CD14-positive monocyte (primary cell): ENCODE measurements at regions not wholly inside any gene's neighbourhood (a gene's known extent, or its start where the extent isn't known, plus 50 kb on each side); places are given as distances from the start of the nearest gene placed in this dataset.
A peak's percentile ranks its signal among the peaks of the same experiment; 100 is the strongest.

Source experiments
- DNase-seq, 3 donors: peaks; one replicate each; pipeline ENCODE4 v3.0.0-alpha.2; 2011 to 2022
- H2AFZ ChIP-seq: 2 replicates; pipeline ENCODE4 v1.6.0; 2012; ENCODE audit warnings: mild to moderate bottlenecking, low read depth, low read length, inconsistent platforms; ENCODE audit not compliant: insufficient read depth, poor library complexity, severe bottlenecking
- H3K27ac ChIP-seq, 2 donors: 1 replicate in 1 of 2; 2 replicates in 1 of 2; pipeline ENCODE4 v1.5.1; 2012 to 2013; ENCODE audit warnings: low read length in 2 of 2, control low read depth in 1 of 2, inconsistent platforms in 1 of 2, low read depth in 1 of 2, mild to moderate bottlenecking in 1 of 2
- H3K27me3 ChIP-seq, 2 donors: one replicate each; pipeline versions ENCODE4 v1.6.0 to v1.6.1; 2011 to 2013; ENCODE audit warnings: low read length in 2 of 2; ENCODE audit not compliant: control insufficient read depth in 2 of 2, insufficient read depth in 2 of 2
- H3K36me3 ChIP-seq, 2 donors: replicated peaks in 1 of 2; 1 replicate in 1 of 2; 2 replicates in 1 of 2; pipeline versions ENCODE4 v1.5.1 to v1.6.1; 2012 to 2013; ENCODE audit warnings: low read length in 2 of 2, control low read depth in 1 of 2, inconsistent platforms in 1 of 2, mild to moderate bottlenecking in 1 of 2; ENCODE audit not compliant: insufficient read depth in 2 of 2, control insufficient read depth in 1 of 2
- H3K4me1 ChIP-seq, 2 donors: 1 replicate in 1 of 2; 2 replicates in 1 of 2; pipeline versions ENCODE4 v1.5.1 to v1.6.1; 2012 to 2013; ENCODE audit warnings: low read length in 2 of 2, control low read depth in 1 of 2, inconsistent platforms in 1 of 2, mild to moderate bottlenecking in 1 of 2, moderate library complexity in 1 of 2; ENCODE audit not compliant: insufficient read depth in 2 of 2, control insufficient read depth in 1 of 2
- H3K4me2 ChIP-seq: replicated peaks from 2 replicates; pipeline ENCODE3; 2012; ENCODE audit warnings: low read length, moderate library complexity, mild to moderate bottlenecking; ENCODE audit not compliant: poor library complexity, severe bottlenecking; ENCODE audit errors: extremely low read depth
- H3K4me3 ChIP-seq, 3 experiments: fragments of 200-600 bp in 1 of 3; sonication (generic) in 1 of 3; replicated peaks in 1 of 3; 1 replicate in 2 of 3; 2 replicates in 1 of 3; pipeline ENCODE4 v1.5.1; 2011 to 2013; ENCODE audit warnings: low read length in 3 of 3, mild to moderate bottlenecking in 3 of 3, control low read depth in 2 of 3, low read depth in 2 of 3, inconsistent platforms in 1 of 3, moderate library complexity in 1 of 3
- H3K79me2 ChIP-seq: 2 replicates; pipeline ENCODE4 v1.6.0; 2012; ENCODE audit warnings: mild to moderate bottlenecking, control low read depth, inconsistent platforms, low read length, moderate library complexity; ENCODE audit not compliant: insufficient read depth
- H3K9ac ChIP-seq: 2 replicates; pipeline ENCODE4 v1.6.0; 2017; ENCODE audit warnings: low read length, mild to moderate bottlenecking; ENCODE audit not compliant: insufficient read depth, poor library complexity, severe bottlenecking
- H3K9me3 ChIP-seq, 2 donors: replicated peaks in 1 of 2; 1 replicate in 1 of 2; 2 replicates in 1 of 2; pipeline versions ENCODE4 v1.5.1 to v1.6.1; 2012 to 2013; ENCODE audit warnings: low read length in 2 of 2, control low read depth in 1 of 2; ENCODE audit not compliant: control insufficient read depth in 1 of 2, insufficient read depth in 1 of 2
- H4K20me1 ChIP-seq: 2 replicates; pipeline ENCODE4 v1.6.0; 2012; ENCODE audit warnings: mild to moderate bottlenecking, low read length, control low read depth, moderate library complexity; ENCODE audit not compliant: insufficient read depth
- H3K27ac Mint-ChIP-seq, 7 donors: one replicate each; pipeline ENCODE4 v1.8.0; 2020; ENCODE audit warnings: mild to moderate bottlenecking in 7 of 7, mixed read lengths in 7 of 7, moderate library complexity in 6 of 7, inconsistent platforms in 2 of 7
- H3K27me3 Mint-ChIP-seq, 3 donors: one replicate each; pipeline ENCODE4 v1.8.0; 2021 to 2022; ENCODE audit warnings: low read depth in 3 of 3, mild to moderate bottlenecking in 3 of 3, mixed read lengths in 3 of 3, moderate library complexity in 3 of 3, inconsistent platforms in 1 of 3
- H3K36me3 Mint-ChIP-seq, 2 donors: one replicate each; pipeline ENCODE4 v1.8.0; 2020; ENCODE audit warnings: mixed read lengths in 2 of 2, inconsistent platforms in 1 of 2, mild to moderate bottlenecking in 1 of 2
- H3K4me1 Mint-ChIP-seq: one replicate; pipeline ENCODE4 v1.8.0; 2020; ENCODE audit warnings: mild to moderate bottlenecking, mixed read lengths
- H3K4me3 Mint-ChIP-seq, 2 donors: one replicate each; pipeline ENCODE4 v1.8.0; 2020; ENCODE audit warnings: mild to moderate bottlenecking in 2 of 2, mixed read lengths in 2 of 2, moderate library complexity in 1 of 2
- H3K9me3 Mint-ChIP-seq, 7 donors: one replicate each; pipeline ENCODE4 v1.8.0; 2020 to 2022; ENCODE audit warnings: mixed read lengths in 7 of 7, mild to moderate bottlenecking in 6 of 7, moderate library complexity in 6 of 7, inconsistent platforms in 2 of 7
- CTCF ChIP-seq: fragments of 200-600 bp; IDR thresholded peaks from one replicate; pipeline ENCODE4 v1.8.0; 2022; ENCODE audit warnings: antibody characterized with exemption, mild to moderate bottlenecking
- WGBS: methylation state at CpG from one replicate; pipeline ENCODE4 v1.1.5; 2013; ENCODE audit warnings: missing lambda C conversion rate; ENCODE audit not compliant: insufficient coverage; 5-methylcytosine and 5-hydroxymethylcytosine counted together
- intact Hi-C, 2 donors: fragments of 100-400 bp; cut with micrococcal nuclease; formaldehyde crosslinking; loops; one replicate each; pipeline versions ENCODE4 v1.15.0 to v1.15.1; 2023

DNA sequence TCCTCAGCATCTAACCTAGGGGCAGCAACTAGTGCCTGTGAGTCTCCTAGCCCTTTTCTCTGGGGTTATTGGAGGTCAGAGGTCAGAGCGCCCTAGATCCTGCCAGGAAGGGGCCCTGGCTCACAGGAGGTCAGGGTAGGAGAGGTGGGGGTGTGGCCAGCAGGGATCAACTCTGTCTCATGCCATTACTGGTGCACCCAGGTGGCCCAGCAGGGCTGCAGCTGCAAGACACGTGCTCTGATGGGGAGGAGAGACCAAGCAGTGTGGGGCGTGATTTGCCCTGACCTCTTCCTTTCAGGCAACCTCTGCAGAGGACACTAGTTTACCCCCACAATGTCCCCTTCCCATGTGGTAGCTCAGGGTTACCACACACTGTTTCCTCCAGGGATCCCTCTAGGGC lies 73.3 kb upstream of the ZNF30 start:
- Mint-ChIP-seq H3K9me3 (peaks cover 8 to 63% (median 21%) of the 10 kb centered on the region in 7 donors), H3K36me3 (no peaks in the 10 kb centered on the region), H3K27me3 (peaks cover 0 to 2% (median 2%) of the 10 kb centered on the region in 3 donors), H3K4me1 (no peaks in the 10 kb centered on the region), H3K27ac (peak overlapping the region in 1 of 7 donors; percentile 32), H3K4me3 (no peak overlapping the region)
- no peaks in the 10 kb centered on the region for H3K36me3 ChIP-seq
- no peak overlapping the region for H3K4me3 ChIP-seq
- H4K20me1 ChIP-seq, result no peaks in the 10 kb centered on the region
- WGBS, result 100% methylated on average over 2 of the region's 3 CpGs
- no peak overlapping the region for H3K9ac ChIP-seq
- no peak for DNase-seq
- H2AFZ ChIP-seq, result no peak overlapping the region
- H3K9me3 ChIP-seq, result peaks cover 4 to 40% of the 10 kb centered on the region in 2 donors
- no peaks in the 10 kb centered on the region for H3K4me1 ChIP-seq
- no peaks in the 10 kb centered on the region for H3K79me2 ChIP-seq
- H3K27ac ChIP-seq, result no peak overlapping the region
- intact Hi-C loops, result no loop called here
- no peaks in the 10 kb centered on the region for H3K27me3 ChIP-seq
- no peak for TF ChIP-seq CTCF
- no peak overlapping the region for H3K4me2 ChIP-seq

- H3K4me3 ChIP-seq, result no peak overlapping the region
- Mint-ChIP-seq H3K4me1 (no peaks in the 10 kb centered on the region), H3K4me3 (no peak overlapping the region), H3K27me3 (peaks cover 0 to 2% (median 0%) of the 10 kb centered on the region in 3 donors), H3K9me3 (peaks cover 12 to 59% (median 24%) of the 10 kb centered on the region in 7 donors), H3K27ac (peak overlapping the region in 1 of 7 donors; percentile 13), H3K36me3 (no peaks in the 10 kb centered on the region)
- H3K9ac ChIP-seq, result no peak overlapping the region
- peaks cover 4 to 38% of the 10 kb centered on the region in 2 donors for H3K9me3 ChIP-seq
- DNase-seq, result no peak
- no peaks in the 10 kb centered on the region for H3K4me1 ChIP-seq
- no peak overlapping the region for H2AFZ ChIP-seq
- H4K20me1 ChIP-seq, result no peaks in the 10 kb centered on the region
- H3K4me2 ChIP-seq, result no peak overlapping the region
- H3K79me2 ChIP-seq, result no peaks in the 10 kb centered on the region
- WGBS, result 92% methylated on average over 5 of the region's 5 CpGs
- H3K27ac ChIP-seq, result no peak overlapping the region
- no peaks in the 10 kb centered on the region for H3K27me3 ChIP-seq
- no peaks in the 10 kb centered on the region for H3K36me3 ChIP-seq
- intact Hi-C loops, result no loop called here
- no peak for TF ChIP-seq CTCF
Observed at GRCh38 chr19:34852669-34853068, 74.0 kb upstream of the ZNF30 start.
